NCI-H1436 (cell line): ENCODE measurements at regions not wholly inside any gene's neighbourhood (a gene's known extent, or its start where the extent isn't known, plus 50 kb on each side); places are given as distances from the start of the nearest gene placed in this dataset.

Experiments used
- DNase-seq: peaks from one replicate; lab custom pipeline; 2025; lab: John Stamatoyannopoulos, UW

GRCh38 chr10:69740126-69740525 lies 61.6 kb upstream of the COL13A1 start:
- DNase-seq: no peak

- no peak for DNase-seq
Observed at GRCh38 chr10:69741252-69741651, 60.5 kb upstream of the COL13A1 start.

GRCh38 chr10:69741671-69742355 lies 59.9 kb upstream of the COL13A1 start:
- no peak for DNase-seq

GRCh38 chr10:69742356-69742695 lies 59.4 kb upstream of the COL13A1 start:
- DNase-seq: no peak

GRCh38 chr10:69742928-69743602 lies 58.6 kb upstream of the COL13A1 start:
- DNase-seq: no peak

- no peak for DNase-seq
Observed at GRCh38 chr10:69744971-69745370, 56.7 kb upstream of the COL13A1 start.

- no peak for DNase-seq
Observed at GRCh38 chr10:69745698-69746097, 56.0 kb upstream of the COL13A1 start.

GRCh38 chr10:69747179-69747578 lies 54.5 kb upstream of the COL13A1 start:
- no peak for DNase-seq

- no peak for DNase-seq
Observed at GRCh38 chr10:69748621-69749020, 53.1 kb upstream of the COL13A1 start.

GRCh38 chr10:69749178-69750010 lies 52.3 kb upstream of the COL13A1 start:
- no peak for DNase-seq

- DNase-seq: no peak
Observed at GRCh38 chr10:69750011-69750373, 51.7 kb upstream of the COL13A1 start.

- no peak for DNase-seq
Observed at GRCh38 chr10:69750725-69751124, 51.0 kb upstream of the COL13A1 start.

GRCh38 chr10:69751214-69751613 lies 50.5 kb upstream of the COL13A1 start:
- DNase-seq: no peak
